ENCODE measurements at regions not wholly inside any gene's neighbourhood (a gene's known extent, or its start where the extent isn't known, plus 50 kb on each side); places are given as distances from the start of the nearest gene placed in this dataset.

DNA sequence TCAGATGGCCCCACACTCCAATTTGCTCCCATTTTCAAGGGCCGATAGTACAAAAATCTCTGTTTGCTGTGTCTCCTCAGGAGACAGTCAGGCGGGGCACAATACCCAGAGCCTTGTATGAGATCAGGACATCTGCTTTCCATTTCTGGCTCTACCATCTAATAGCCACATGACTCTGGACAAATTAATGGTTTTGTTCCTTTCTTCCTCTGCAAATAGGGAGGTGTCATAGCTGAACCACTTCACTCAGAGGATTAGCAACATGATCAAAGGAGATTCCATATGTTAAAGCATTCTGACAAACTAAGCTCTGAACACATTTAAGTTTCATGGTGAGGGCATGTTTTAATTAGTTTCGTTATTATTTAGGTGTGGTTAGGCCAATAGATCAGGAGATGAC is 602.1 kb upstream of the SYT4 start:
- no peaks in the 10 kb centered on the region for H3K27me3 ChIP-seq
- H3K4me2 ChIP-seq, result no peak overlapping the region
- no peaks in the 10 kb centered on the region for H3K36me3 ChIP-seq
- H3K27ac Mint-ChIP-seq, result no peak overlapping the region
- DNase-seq (ENCODE audit: low spot score), result no peak
- no peak overlapping the region for H3K27ac ChIP-seq
- no peaks in the 10 kb centered on the region for H3K79me2 ChIP-seq (ENCODE audit: low read depth)
- no peaks in the 10 kb centered on the region for H3K4me1 ChIP-seq
- TF ChIP-seq EZH2 (IDR thresholded peaks at IDR 0.05), result no peak
- no peaks in the 10 kb centered on the region for H4K20me1 ChIP-seq (ENCODE audit: low read depth)
- peaks cover 2% of the 10 kb centered on the region for H3K27me3 Mint-ChIP-seq (ENCODE audit: insufficient read depth, low read depth)
- H3K4me3 Mint-ChIP-seq, result no peak overlapping the region
- no peak overlapping the region for H3K9ac ChIP-seq
- no peaks in the 10 kb centered on the region for H3K9me3 Mint-ChIP-seq
- H3F3A ChIP-seq (ENCODE audit: low read depth), result no peaks in the 10 kb centered on the region
- no peaks in the 10 kb centered on the region for H3K36me3 Mint-ChIP-seq
- no peak overlapping the region for H2AFZ ChIP-seq (replicated peaks)
- H3K4me3 ChIP-seq, result no peak overlapping the region
- H3K4me1 Mint-ChIP-seq, result peaks cover 19% of the 10 kb centered on the region
- H3K9me3 ChIP-seq (ENCODE audit: low read depth), result no peaks in the 10 kb centered on the region

- no peak overlapping the region for H3K4me2 ChIP-seq
- Mint-ChIP-seq H3K4me3 (no peak overlapping the region), H3K36me3 (no peaks in the 10 kb centered on the region), H3K4me1 (peaks cover 7% of the 10 kb centered on the region), H3K27ac (no peak overlapping the region), H3K27me3 (ENCODE audit: insufficient read depth, low read depth) (peaks cover 2% of the 10 kb centered on the region), H3K9me3 (no peaks in the 10 kb centered on the region)
- no peaks in the 10 kb centered on the region for H3K4me1 ChIP-seq
- no peak overlapping the region for H3K4me3 ChIP-seq
- TF ChIP-seq EZH2phosphoT487 (IDR thresholded peaks at IDR 0.05) (no peak), EZH2 (IDR thresholded peaks at IDR 0.05) (no peak)
- TF ChIP-seq, protein P1, sequence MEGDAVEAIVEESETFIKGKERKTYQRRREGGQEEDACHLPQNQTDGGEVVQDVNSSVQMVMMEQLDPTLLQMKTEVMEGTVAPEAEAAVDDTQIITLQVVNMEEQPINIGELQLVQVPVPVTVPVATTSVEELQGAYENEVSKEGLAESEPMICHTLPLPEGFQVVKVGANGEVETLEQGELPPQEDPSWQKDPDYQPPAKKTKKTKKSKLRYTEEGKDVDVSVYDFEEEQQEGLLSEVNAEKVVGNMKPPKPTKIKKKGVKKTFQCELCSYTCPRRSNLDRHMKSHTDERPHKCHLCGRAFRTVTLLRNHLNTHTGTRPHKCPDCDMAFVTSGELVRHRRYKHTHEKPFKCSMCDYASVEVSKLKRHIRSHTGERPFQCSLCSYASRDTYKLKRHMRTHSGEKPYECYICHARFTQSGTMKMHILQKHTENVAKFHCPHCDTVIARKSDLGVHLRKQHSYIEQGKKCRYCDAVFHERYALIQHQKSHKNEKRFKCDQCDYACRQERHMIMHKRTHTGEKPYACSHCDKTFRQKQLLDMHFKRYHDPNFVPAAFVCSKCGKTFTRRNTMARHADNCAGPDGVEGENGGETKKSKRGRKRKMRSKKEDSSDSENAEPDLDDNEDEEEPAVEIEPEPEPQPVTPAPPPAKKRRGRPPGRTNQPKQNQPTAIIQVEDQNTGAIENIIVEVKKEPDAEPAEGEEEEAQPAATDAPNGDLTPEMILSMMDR (IDR thresholded peaks at IDR 0.05), result no peak
- H3K9ac ChIP-seq, result no peak overlapping the region
- no peak overlapping the region for H3K27ac ChIP-seq
- H4K20me1 ChIP-seq (ENCODE audit: low read depth), result no peaks in the 10 kb centered on the region
- H2AFZ ChIP-seq (replicated peaks), result peak overlapping the region; percentile 58
- no peaks in the 10 kb centered on the region for H3K36me3 ChIP-seq
- H3K27me3 ChIP-seq, result no peaks in the 10 kb centered on the region
- no peaks in the 10 kb centered on the region for H3F3A ChIP-seq (ENCODE audit: low read depth)
- no peaks in the 10 kb centered on the region for H3K9me3 ChIP-seq (ENCODE audit: low read depth)
- no peaks in the 10 kb centered on the region for H3K79me2 ChIP-seq (ENCODE audit: low read depth)
- DNase-seq (ENCODE audit: low spot score), result no peak
These were observed 605.2 kb upstream of the SYT4 start for GRCh38 chr18:43882358-43883055.

- H3K9me3 Mint-ChIP-seq, result no peaks in the 10 kb centered on the region
- H3K9ac ChIP-seq, result no peak overlapping the region
- H3K4me1 ChIP-seq, result no peaks in the 10 kb centered on the region
- no peak overlapping the region for H3K4me2 ChIP-seq
- TF ChIP-seq EZH2phosphoT487 (IDR thresholded peaks at IDR 0.05) (no peak), EZH2 (IDR thresholded peaks at IDR 0.05) (no peak)
- TF ChIP-seq, protein P1 (IDR thresholded peaks at IDR 0.05), result no peak
- H3K4me3 Mint-ChIP-seq, result no peak overlapping the region
- H3K9me3 ChIP-seq (ENCODE audit: low read depth), result no peaks in the 10 kb centered on the region
- no peak overlapping the region for H2AFZ ChIP-seq (replicated peaks)
- no peak overlapping the region for H3K27ac Mint-ChIP-seq
- H3K27ac ChIP-seq, result no peak overlapping the region
- DNase-seq (ENCODE audit: low spot score), result no peak
- peaks cover 2% of the 10 kb centered on the region for H3K27me3 Mint-ChIP-seq (ENCODE audit: insufficient read depth, low read depth)
- H3K36me3 ChIP-seq, result no peaks in the 10 kb centered on the region
- no peak overlapping the region for H3K4me3 ChIP-seq
- no peaks in the 10 kb centered on the region for H4K20me1 ChIP-seq (ENCODE audit: low read depth)
- H3K4me1 Mint-ChIP-seq, result peaks cover 7% of the 10 kb centered on the region
- H3K79me2 ChIP-seq (ENCODE audit: low read depth), result no peaks in the 10 kb centered on the region
- H3F3A ChIP-seq (ENCODE audit: low read depth), result no peaks in the 10 kb centered on the region
- no peaks in the 10 kb centered on the region for H3K36me3 Mint-ChIP-seq
- no peaks in the 10 kb centered on the region for H3K27me3 ChIP-seq
These were observed 606.6 kb upstream of the SYT4 start for GRCh38 chr18:43883886-43884285.

DNA sequence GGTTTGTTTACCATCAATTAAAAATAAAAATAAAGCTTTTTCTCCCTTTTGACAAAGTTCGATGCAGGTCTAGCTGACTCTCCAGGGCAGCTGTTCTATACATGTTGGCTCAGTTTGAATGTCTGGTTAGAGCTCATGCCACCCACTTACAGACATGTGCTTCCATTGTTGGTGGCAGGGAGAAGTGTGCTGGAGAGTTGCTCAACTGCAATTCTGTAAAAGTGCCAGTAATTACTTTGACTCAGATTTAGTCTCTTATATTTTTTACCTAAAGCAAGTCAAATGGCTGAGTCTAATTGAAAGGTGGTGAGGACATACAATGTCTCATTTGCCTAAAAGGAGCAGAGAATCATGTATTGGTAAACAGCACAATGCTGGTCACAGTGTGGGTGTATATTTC is 609.1 kb upstream of the SYT4 start:
- Histone ChIP-seq H3K4me1 (no peaks in the 10 kb centered on the region), H4K20me1 (ENCODE audit: low read depth) (no peaks in the 10 kb centered on the region), H3K79me2 (ENCODE audit: low read depth) (no peaks in the 10 kb centered on the region), H3K4me2 (no peak overlapping the region), H2AFZ (replicated peaks) (no peak overlapping the region), H3K27me3 (no peaks in the 10 kb centered on the region), H3K4me3 (no peak overlapping the region), H3F3A (ENCODE audit: low read depth) (no peaks in the 10 kb centered on the region), H3K9me3 (ENCODE audit: low read depth) (no peaks in the 10 kb centered on the region), H3K27ac (no peak overlapping the region), H3K9ac (no peak overlapping the region), H3K36me3 (no peaks in the 10 kb centered on the region)
- H3K4me1 Mint-ChIP-seq, result peaks cover 4% of the 10 kb centered on the region
- no peaks in the 10 kb centered on the region for H3K36me3 Mint-ChIP-seq
- no peaks in the 10 kb centered on the region for H3K9me3 Mint-ChIP-seq
- H3K4me3 Mint-ChIP-seq, result no peak overlapping the region
- no peaks in the 10 kb centered on the region for H3K27me3 Mint-ChIP-seq (ENCODE audit: insufficient read depth, low read depth)
- TF ChIP-seq, protein P1 (IDR thresholded peaks at IDR 0.05), result no peak
- TF ChIP-seq EZH2phosphoT487 (IDR thresholded peaks at IDR 0.05), result no peak
- no peak for TF ChIP-seq EZH2 (IDR thresholded peaks at IDR 0.05)
- H3K27ac Mint-ChIP-seq, result no peak overlapping the region
- DNase-seq (ENCODE audit: low spot score), result no peak

All from neural progenitor cell (in vitro differentiated cells).